ENCODE measurements at regions not wholly inside any gene's neighbourhood (a gene's known extent, or its start where the extent isn't known, plus 50 kb on each side); places are given as distances from the start of the nearest gene placed in this dataset.

DNA sequence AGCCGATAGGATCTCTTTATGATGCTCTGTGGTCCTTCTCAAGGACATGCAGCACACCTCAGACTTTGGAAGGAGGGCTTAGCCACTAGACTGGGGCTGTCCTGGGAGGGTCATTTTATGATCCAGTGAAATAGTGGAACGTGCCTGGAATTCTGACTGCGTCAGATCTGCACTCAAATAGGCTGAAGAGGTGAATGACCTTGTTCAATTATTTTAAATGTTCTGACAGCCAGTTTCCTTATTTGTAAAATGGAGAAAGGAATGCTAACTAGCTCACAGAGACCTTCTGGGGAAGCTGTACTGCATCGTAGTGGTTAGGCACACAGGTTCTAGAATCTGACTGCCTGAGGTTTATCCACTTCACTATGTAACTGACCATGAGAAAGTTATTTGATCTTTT is 587.5 kb downstream of the MAFB start:
- Histone ChIP-seq H3K4me3 (no peak overlapping the region), H3K36me3 (no peaks in the 10 kb centered on the region), H3K9me3 (no peaks in the 10 kb centered on the region), H3K27ac (no peak overlapping the region), H3K27me3 (no peaks in the 10 kb centered on the region), H3K4me1 (no peaks in the 10 kb centered on the region)
- intact Hi-C loops (cut with DNase I) = no loop called here
- no peak for DNase-seq (ENCODE audit: extremely low spot score in 2 of 2)
- TF ChIP-seq POLR2A (IDR thresholded peaks at IDR 0.05) (no peak), POLR2AphosphoS5 (IDR thresholded peaks at IDR 0.05; ENCODE audit: insufficient read depth in 1 of 2, low read depth in 1 of 2) (no peak), CTCF (IDR thresholded peaks at IDR 0.05) (no peak)

DNA sequence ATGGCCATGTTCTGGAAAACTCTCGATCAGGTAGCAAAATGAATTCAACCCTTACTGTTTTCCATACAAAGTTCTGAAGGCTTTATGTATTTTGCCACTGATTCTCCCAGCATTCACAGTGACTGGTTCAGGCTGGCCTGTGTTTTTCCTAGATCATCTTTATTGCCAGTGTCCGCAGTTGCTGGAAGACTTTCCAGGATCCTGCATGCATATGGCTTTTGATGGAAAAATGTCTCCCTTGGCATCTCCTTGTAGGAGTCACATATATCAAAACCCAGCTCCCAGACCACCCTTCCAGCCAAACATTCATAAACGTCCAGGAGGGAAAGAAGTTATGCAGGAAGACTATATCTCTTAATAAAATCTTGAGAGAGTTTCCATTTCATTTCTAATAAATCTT is 588.8 kb downstream of the MAFB start:
- Histone ChIP-seq H3K36me3 (no peaks in the 10 kb centered on the region), H3K27me3 (no peaks in the 10 kb centered on the region), H3K27ac (no peak overlapping the region), H3K4me3 (no peak overlapping the region), H3K4me1 (no peaks in the 10 kb centered on the region), H3K9me3 (no peaks in the 10 kb centered on the region)
- no peak for DNase-seq (ENCODE audit: extremely low spot score in 2 of 2)
- intact Hi-C loops (cut with DNase I) = no loop called here
- no peak for TF ChIP-seq POLR2A (IDR thresholded peaks at IDR 0.05)
- TF ChIP-seq POLR2AphosphoS5 (IDR thresholded peaks at IDR 0.05; ENCODE audit: insufficient read depth in 1 of 2, low read depth in 1 of 2) = no peak
- no peak for TF ChIP-seq CTCF (IDR thresholded peaks at IDR 0.05)

- H3K36me3 ChIP-seq = no peaks in the 10 kb centered on the region
- H3K27ac ChIP-seq = no peak overlapping the region
- H3K27me3 ChIP-seq = no peaks in the 10 kb centered on the region
- H3K4me1 ChIP-seq = no peaks in the 10 kb centered on the region
- no peaks in the 10 kb centered on the region for H3K9me3 ChIP-seq
- intact Hi-C loops (cut with DNase I) = no loop called here
- no peak for DNase-seq (ENCODE audit: extremely low spot score in 2 of 2)
- H3K4me3 ChIP-seq = no peak overlapping the region
- TF ChIP-seq POLR2A (IDR thresholded peaks at IDR 0.05) = no peak
- no peak for TF ChIP-seq POLR2AphosphoS5 (IDR thresholded peaks at IDR 0.05; ENCODE audit: insufficient read depth in 1 of 2, low read depth in 1 of 2)
- TF ChIP-seq CTCF (IDR thresholded peaks at IDR 0.05) = no peak
These were observed 598.8 kb downstream of the MAFB start for GRCh38 chr20:40090236-40090635.

DNA sequence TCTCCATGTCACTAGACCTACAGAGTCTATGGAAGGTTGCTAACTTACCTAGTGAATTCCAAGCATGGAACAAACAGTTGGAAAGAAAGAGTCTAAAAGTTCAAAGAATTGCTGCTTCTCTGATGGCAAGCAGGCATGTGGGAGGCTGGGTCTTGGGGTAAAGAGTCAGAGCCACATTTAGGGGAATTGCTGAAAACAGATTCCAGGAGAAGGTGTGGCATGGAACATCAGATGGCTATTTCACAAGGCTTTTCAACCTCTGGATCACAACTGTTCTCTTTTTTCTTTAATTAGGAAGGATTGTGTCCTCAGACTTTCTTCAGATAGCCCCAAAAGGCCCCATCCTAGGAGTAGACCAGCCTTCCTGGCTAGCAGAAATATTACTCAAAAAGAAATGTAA is 601.5 kb downstream of the MAFB start:
- TF ChIP-seq POLR2A (IDR thresholded peaks at IDR 0.05) = no peak
- TF ChIP-seq CTCF (IDR thresholded peaks at IDR 0.05) = no peak
- no peak for TF ChIP-seq POLR2AphosphoS5 (IDR thresholded peaks at IDR 0.05; ENCODE audit: insufficient read depth in 1 of 2, low read depth in 1 of 2)
- Histone ChIP-seq H3K4me1 (no peaks in the 10 kb centered on the region), H3K36me3 (no peaks in the 10 kb centered on the region), H3K27ac (no peak overlapping the region), H3K27me3 (no peaks in the 10 kb centered on the region), H3K4me3 (no peak overlapping the region), H3K9me3 (no peaks in the 10 kb centered on the region)
- intact Hi-C loops (cut with DNase I) = no loop called here
- DNase-seq (ENCODE audit: extremely low spot score in 2 of 2) = no peak

GRCh38 chr20:40085513-40085912 is 603.5 kb downstream of the MAFB start:
- no peak overlapping the region for H3K27ac ChIP-seq
- H3K27me3 ChIP-seq = no peaks in the 10 kb centered on the region
- H3K36me3 ChIP-seq = no peaks in the 10 kb centered on the region
- H3K4me1 ChIP-seq = no peaks in the 10 kb centered on the region
- no peak overlapping the region for H3K4me3 ChIP-seq
- no peaks in the 10 kb centered on the region for H3K9me3 ChIP-seq
- intact Hi-C loops (cut with DNase I) = no loop called here
- DNase-seq (ENCODE audit: extremely low spot score in 2 of 2) = no peak
- TF ChIP-seq POLR2A (IDR thresholded peaks at IDR 0.05) (no peak), POLR2AphosphoS5 (IDR thresholded peaks at IDR 0.05; ENCODE audit: insufficient read depth in 1 of 2, low read depth in 1 of 2) (no peak), CTCF (IDR thresholded peaks at IDR 0.05) (no peak)
